SK-N-MC (cell line): ENCODE measurements at regions not wholly inside any gene's neighbourhood (a gene's known extent, or its start where the extent isn't known, plus 50 kb on each side); places are given as distances from the start of the nearest gene placed in this dataset.

Experiments used
- DNase-seq: peaks from one replicate; pipeline ENCODE4 v3.0.0-alpha.2; 2011; ENCODE audit warnings: low read depth, low spot score
- H3K27ac ChIP-seq: fragments of 200-600 bp; sonication (generic); 2 replicates; pipeline ENCODE4 v1.5.1; 2016; ENCODE audit warnings: mixed run types
- H3K36me3 ChIP-seq: fragments of 200-600 bp; sonication (generic); 2 replicates; pipeline ENCODE4 v1.6.1; 2017; ENCODE audit warnings: antibody characterized with exemption, low read length, mixed read lengths; ENCODE audit not compliant: insufficient read depth
- H3K4me3 ChIP-seq: fragments of 200-600 bp; sonication (generic); 2 replicates; pipeline ENCODE4 v1.5.1; 2016
- H3K9ac ChIP-seq: fragments of 200-600 bp; sonication (generic); 2 replicates; pipeline ENCODE4 v1.8.0; 2017; ENCODE audit warnings: mixed run types, mixed read lengths; ENCODE audit not compliant: insufficient read length
- H3K9me3 ChIP-seq: fragments of 200-600 bp; sonication (generic); 2 replicates; pipeline ENCODE4 v1.6.1; 2017; ENCODE audit warnings: low read depth, mild to moderate bottlenecking, antibody characterized with exemption, low read length, moderate library complexity, mixed read lengths
- EZH2 ChIP-seq: fragments of 200-600 bp; sonication (generic); IDR thresholded peaks from one replicate; pipeline ENCODE4 v1.6.1; 2017; ENCODE audit warnings: antibody characterized with exemption
- FOXP2 ChIP-seq: optimal IDR thresholded peaks from 2 replicates; pipeline ENCODE3; 2011; ENCODE audit warnings: mild to moderate bottlenecking, moderate library complexity; ENCODE audit not compliant: insufficient read depth; ENCODE audit errors: extremely low read length, control extremely low read depth
- POLR2AphosphoS5 ChIP-seq: IDR thresholded peaks from 2 replicates; pipeline ENCODE4 v1.6.1; 2012; ENCODE audit warnings: mild to moderate bottlenecking, low read depth, low read length, borderline replicate concordance

DNA sequence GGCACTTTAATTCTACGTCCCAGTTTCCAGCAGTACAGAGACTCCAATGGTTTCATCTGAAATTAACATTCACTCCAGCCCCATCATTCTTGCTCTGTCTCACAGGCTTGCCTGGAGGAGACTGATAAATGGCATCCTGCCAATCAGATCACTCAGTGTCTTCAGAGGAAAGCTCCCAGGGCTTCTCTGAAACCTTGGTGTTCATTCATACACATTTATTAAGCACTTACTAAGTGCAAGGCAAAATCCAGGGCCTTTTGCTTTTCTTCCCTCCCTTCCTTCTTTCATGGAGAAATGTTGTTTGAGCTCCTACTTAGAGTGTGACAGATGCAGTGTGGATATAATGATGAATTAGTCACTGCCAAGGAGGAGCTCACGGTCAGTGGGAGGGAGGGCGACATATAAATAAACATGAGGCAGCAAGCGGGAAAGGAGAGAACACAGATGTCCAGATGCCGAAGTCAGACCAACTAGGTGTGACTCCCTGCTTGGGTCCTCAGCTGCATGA, 106.7 kb upstream of the DTNBP1 start:
- H3K9ac ChIP-seq, result no peak overlapping the region
- TF ChIP-seq EZH2 (no peak), FOXP2 (no peak), POLR2AphosphoS5 (no peak)
- no peak overlapping the region for H3K4me3 ChIP-seq
- no peaks in the 10 kb centered on the region for H3K9me3 ChIP-seq
- no peak overlapping the region for H3K27ac ChIP-seq
- no peaks in the 10 kb centered on the region for H3K36me3 ChIP-seq
- no peak for DNase-seq

DNA sequence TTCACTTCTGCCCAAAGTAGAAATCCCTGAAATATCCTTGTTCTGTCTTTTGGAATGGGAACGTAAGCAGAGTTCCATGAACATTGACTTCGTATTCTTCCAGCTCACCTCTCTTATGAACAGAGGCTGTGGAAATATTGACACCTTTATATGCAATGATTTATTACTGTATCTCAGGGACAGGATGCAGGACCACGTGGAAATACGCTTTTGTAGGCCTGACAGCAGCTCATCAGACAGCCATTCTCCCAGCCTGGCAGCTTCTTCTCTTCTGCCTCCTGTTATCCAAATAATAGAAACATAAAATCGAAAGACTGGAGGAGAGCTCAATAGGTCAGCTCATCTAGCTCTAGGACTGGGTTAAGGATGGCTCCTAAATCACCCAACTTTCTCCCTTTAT, 106.2 kb upstream of the DTNBP1 start:
- Histone ChIP-seq H3K9ac (no peak overlapping the region), H3K36me3 (no peaks in the 10 kb centered on the region), H3K4me3 (no peak overlapping the region), H3K9me3 (no peaks in the 10 kb centered on the region), H3K27ac (no peak overlapping the region)
- DNase-seq, result no peak
- TF ChIP-seq POLR2AphosphoS5 (no peak), FOXP2 (no peak), EZH2 (no peak)

DNA sequence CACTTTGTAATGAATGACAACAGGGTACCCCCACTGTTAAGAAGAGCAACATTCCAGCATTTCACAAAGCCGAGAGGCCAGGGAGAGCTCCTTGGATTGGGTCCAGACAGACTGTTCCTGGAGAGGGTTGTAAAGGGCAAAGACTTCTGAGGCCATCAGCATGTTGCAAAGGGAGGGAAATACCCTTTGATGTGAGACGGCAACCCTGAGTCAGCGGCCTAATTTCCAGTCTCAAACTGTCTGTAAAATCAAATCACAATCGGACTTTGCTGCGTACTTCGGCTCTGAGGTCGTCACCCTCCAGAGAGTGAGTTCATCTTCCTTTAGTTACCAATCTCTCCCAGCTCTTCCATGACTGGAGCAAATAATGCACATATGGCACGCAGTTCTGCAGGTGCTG, 101.0 kb upstream of the DTNBP1 start:
- Histone ChIP-seq H3K9me3 (no peaks in the 10 kb centered on the region), H3K27ac (no peak overlapping the region), H3K36me3 (no peaks in the 10 kb centered on the region), H3K4me3 (no peak overlapping the region), H3K9ac (no peak overlapping the region)
- no peak for TF ChIP-seq POLR2AphosphoS5
- no peak for TF ChIP-seq EZH2
- no peak for TF ChIP-seq FOXP2
- no peak for DNase-seq

DNA sequence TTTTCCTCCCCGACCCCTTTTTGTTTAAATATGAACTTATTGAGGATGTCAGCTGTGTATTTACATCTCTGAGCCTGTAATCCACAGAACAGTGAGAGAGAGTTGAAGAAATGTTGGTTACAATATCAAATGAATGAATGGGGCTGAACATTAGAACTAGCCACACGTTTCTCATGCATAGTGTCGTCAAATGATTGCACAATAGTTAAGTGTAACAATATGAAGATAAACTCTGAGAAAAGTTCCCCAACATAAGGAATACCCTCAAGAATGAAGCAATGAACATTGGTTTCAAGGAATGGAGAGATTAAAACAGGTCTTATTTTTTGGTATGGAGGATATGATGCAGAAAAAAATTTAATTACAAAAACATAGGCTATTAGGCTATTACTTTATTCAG, 100.5 kb upstream of the DTNBP1 start:
- Histone ChIP-seq H3K27ac (no peak overlapping the region), H3K4me3 (no peak overlapping the region)
- no peak for DNase-seq

DNA sequence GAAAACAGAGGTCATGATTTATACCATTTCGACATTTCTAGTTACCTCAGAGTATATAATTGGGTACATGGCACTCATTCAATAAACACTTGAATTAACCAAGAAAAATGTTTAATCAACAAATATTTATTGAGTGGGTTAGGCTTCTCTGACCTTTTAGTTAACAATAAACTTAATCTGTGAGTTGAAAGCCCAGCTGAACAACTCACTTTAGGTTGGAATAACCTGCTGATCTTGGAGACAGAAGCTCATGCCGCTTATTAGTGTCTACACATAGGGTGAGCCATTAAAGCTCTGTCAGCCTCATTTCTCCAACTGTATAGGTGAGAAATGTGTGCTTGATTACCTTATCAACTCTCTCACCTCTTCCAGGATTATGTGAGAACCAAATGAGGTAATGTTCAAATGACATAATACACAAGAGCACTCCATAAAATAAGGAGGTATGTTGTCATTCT, 98.2 kb upstream of the DTNBP1 start:
- Histone ChIP-seq H3K9me3 (no peaks in the 10 kb centered on the region), H3K9ac (no peak overlapping the region), H3K27ac (no peak overlapping the region), H3K36me3 (no peaks in the 10 kb centered on the region), H3K4me3 (no peak overlapping the region)
- no peak for TF ChIP-seq POLR2AphosphoS5
- TF ChIP-seq FOXP2, result no peak
- no peak for TF ChIP-seq EZH2
- DNase-seq, result no peak

More for the DNA sequence above, 100.5 kb upstream of the DTNBP1 start:
- Histone ChIP-seq H3K9ac (no peak overlapping the region), H3K9me3 (no peaks in the 10 kb centered on the region), H3K36me3 (no peaks in the 10 kb centered on the region)
- TF ChIP-seq FOXP2 (no peak), EZH2 (no peak), POLR2AphosphoS5 (no peak)

DNA sequence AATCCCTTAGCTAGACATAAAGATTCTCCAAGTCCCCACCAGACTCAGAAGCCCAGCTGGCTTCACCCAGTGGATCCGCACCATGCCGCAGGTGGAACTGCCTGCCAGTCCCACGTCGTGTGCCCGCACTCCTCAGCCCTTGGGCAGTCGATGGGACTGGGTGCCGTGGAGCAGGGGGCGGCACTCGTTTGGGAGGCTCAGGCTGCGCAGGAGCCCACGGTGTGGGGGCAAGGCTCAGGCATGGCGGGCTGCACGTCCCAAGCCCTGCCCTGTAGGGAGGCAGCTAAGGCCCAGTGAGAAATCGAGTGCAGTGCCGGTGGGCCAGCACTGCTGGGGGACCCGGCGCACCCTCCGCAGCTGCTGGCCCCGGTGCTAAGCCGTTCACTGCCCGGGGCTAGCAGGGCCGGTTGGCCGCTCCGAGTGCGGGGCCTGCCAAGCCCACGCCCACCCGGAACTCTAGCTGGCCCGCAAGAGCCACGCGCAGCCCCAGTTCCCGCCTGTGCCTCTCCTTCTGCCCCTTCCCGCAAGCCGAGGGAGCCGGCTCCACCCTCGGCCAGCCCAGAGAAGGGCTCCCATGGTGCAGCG, 95.9 kb upstream of the DTNBP1 start:
- Histone ChIP-seq H3K27ac (no peak overlapping the region), H3K36me3 (no peaks in the 10 kb centered on the region), H3K9me3 (no peaks in the 10 kb centered on the region), H3K4me3 (no peak overlapping the region), H3K9ac (no peak overlapping the region)
- DNase-seq, result no peak
- TF ChIP-seq POLR2AphosphoS5 (no peak), EZH2 (no peak), FOXP2 (no peak)

DNA sequence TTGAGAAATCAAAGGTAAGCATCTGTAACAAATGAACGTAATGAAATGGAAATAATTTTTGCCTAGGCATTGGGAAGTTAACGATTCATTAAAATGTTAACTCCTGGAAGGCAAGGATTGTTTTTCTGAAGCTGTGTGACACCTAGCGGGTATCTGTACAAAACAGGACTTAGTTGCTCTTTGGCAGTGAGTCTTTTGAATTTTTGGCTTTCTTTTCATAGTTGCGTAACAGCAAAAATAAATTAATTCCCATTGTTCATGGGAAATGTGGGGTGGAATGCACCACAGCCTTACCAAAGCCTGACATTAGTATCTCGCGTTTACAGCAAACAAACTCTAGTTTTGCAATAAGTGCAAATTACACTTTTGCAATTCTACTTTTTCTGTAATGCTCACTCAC, 92.7 kb upstream of the DTNBP1 start:
- DNase-seq, result no peak
- Histone ChIP-seq H3K36me3 (no peaks in the 10 kb centered on the region), H3K27ac (peak overlapping the region; percentile 2; the same call in 1 of the 2 replicates), H3K4me3 (no peak overlapping the region), H3K9me3 (no peaks in the 10 kb centered on the region), H3K9ac (no peak overlapping the region)
- no peak for TF ChIP-seq EZH2
- TF ChIP-seq POLR2AphosphoS5, result no peak
- no peak for TF ChIP-seq FOXP2

DNA sequence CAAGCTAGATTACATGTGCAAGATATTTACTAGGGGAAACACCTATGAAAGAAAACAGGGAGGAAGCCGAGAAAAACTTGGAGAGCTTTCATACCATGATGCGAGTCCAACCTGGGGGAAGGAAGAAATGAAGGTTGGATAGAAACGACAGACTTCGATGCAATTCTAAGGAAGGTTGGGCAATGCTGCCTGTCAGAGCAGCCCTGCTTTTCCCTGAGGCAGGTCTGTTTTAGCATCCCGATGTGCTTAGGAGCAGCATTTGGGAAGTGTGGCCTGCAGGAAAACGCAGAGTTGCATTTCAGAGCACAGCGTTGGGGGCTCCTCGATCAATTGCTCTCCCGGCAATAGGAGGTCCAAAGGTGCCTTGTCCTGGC, 91.9 kb upstream of the DTNBP1 start:
- no peaks in the 10 kb centered on the region for H3K36me3 ChIP-seq
- no peak for DNase-seq
- H3K27ac ChIP-seq, result peak overlapping the region; percentile 69
- H3K4me3 ChIP-seq, result 0 out of 2 replicates have a peak overlapping the region, but pooled peaks have one; percentile 22
- H3K9me3 ChIP-seq, result no peaks in the 10 kb centered on the region
- TF ChIP-seq POLR2AphosphoS5 (no peak), EZH2 (no peak), FOXP2 (no peak)
- no peak overlapping the region for H3K9ac ChIP-seq

DNA sequence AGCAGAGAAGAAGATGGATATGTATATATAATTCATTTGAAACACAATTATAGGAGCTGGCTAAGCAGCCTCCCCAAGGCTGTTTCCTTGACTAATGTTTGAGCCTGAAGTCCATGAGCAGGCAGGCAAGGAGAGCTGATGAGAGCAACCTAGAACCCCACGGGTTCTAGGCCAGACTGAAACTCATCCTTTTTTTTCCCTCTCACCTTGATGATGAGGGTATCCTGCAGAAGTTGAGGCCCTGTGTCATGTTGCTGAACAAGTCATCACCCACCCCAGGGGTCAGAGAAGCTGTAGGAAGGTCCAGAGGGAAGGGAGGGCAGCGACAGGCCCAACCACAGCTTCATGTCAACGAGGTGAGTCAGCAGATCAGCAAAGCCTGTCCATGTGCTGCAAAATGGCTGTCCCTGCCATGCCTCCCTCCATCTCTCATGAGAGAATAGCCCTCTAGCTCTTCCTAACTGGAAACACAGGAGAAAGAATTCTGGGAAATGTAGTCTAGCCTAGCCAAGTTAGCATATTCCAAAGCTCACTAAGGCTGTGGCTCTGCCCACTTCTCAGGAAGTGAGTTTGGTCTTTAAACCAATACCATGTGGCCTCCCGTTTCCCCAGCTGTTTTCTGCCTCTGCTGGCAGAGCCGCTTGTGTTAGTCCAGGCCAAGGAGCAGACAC, 91.3 kb upstream of the DTNBP1 start:
- Histone ChIP-seq H3K9ac (no peak overlapping the region), H3K4me3 (0 out of 2 replicates have a peak overlapping the region, but pooled peaks have one; percentile 22), H3K27ac (peak overlapping the region; percentile 69), H3K36me3 (no peaks in the 10 kb centered on the region), H3K9me3 (no peaks in the 10 kb centered on the region)
- TF ChIP-seq EZH2, result no peak
- DNase-seq, result no peak
